ENCODE measurements at regions not wholly inside any gene's neighbourhood (a gene's known extent, or its start where the extent isn't known, plus 50 kb on each side); places are given as distances from the start of the nearest gene placed in this dataset.
"Not testable (repeated sequence)": the region's sequence is repeated elsewhere in the genome, so short reads cannot be mapped to it uniquely, and the experiment has no call there.

DNA sequence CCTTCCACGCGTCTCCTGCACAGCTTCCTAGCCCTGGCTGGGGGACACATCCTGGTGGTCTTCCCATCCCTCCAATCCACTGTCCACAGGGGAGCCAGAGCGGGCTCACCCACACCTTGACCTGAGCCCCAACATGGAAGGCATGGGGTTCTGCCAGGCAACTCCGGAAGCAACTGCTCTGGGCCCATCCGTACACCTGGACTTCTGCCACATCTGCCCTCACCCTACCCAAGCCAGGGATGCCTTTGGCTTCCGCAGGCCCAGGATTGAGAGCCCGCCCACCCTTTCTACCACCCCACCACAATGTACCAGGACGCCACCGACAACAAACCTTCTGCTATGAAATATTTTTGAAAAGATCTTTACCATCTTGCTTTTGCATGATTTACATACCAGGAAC, 89.8 kb downstream of the KCNJ18 start:
- ATAC-seq (ENCODE audit: low read depth) = not testable (repeated sequence)

DNA sequence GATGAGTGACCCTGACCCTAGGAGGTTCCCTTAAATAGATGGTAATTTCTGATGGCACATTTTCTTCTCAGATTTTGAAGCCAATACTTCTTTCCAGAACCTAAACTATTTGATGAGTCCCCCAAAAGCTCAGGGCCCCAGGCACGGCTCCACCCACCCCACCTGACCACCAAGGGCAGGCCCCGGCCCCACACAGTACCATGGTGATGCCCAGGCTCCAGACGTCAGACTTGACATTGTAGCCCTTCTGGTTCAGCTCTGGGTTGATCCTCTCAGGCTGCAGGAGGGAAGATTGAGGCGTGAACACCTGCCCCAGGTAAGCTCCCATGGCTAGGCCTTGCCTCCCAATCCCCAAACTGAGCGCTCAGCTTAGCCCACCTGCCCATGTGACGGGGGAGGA, 90.3 kb downstream of the KCNJ18 start:
- H3K27me3 Mint-ChIP-seq; CTCF ChIA-PET; H3K9me3 Mint-ChIP-seq; intact Hi-C loops (cut with micrococcal nuclease); H3K4me3 Mint-ChIP-seq; H3K4me1 Mint-ChIP-seq; DNase-seq; POLR2A ChIA-PET; H3K27ac Mint-ChIP-seq; ATAC-seq (ENCODE audit: low read depth); H3K36me3 Mint-ChIP-seq (ENCODE audit: low read depth): not testable (repeated sequence)

More for the DNA sequence above, 89.8 kb downstream of the KCNJ18 start:
- POLR2A ChIA-PET; H3K36me3 Mint-ChIP-seq (ENCODE audit: low read depth); H3K4me1 Mint-ChIP-seq; H3K9me3 Mint-ChIP-seq; H3K4me3 Mint-ChIP-seq; DNase-seq; H3K27me3 Mint-ChIP-seq; intact Hi-C loops (cut with micrococcal nuclease); CTCF ChIA-PET; H3K27ac Mint-ChIP-seq: not testable (repeated sequence)

DNA sequence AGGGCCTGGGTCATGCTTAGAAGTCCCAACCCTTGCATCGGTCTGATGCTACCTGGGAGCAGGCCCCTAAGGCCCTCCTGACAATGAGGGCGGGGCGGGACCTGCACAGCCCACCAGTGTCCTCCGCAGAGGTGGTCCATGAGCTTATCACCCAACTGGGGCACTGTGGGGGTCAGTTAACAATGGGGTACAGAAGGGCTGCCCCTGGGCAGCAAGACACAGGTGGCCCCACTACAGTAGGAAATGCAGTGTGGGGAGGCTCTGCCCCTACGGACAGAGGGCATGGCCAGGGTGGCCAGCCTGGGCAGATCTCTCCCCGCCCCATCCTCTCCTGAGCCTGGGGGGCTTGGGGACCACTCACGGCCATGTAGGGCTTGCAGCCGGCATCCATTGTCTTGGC, 90.7 kb downstream of the KCNJ18 start:
- DNase-seq; H3K9me3 Mint-ChIP-seq; CTCF ChIA-PET; H3K4me3 Mint-ChIP-seq; ATAC-seq (ENCODE audit: low read depth); H3K27ac Mint-ChIP-seq; intact Hi-C loops (cut with micrococcal nuclease); H3K4me1 Mint-ChIP-seq; H3K27me3 Mint-ChIP-seq; POLR2A ChIA-PET; H3K36me3 Mint-ChIP-seq (ENCODE audit: low read depth): not testable (repeated sequence)

DNA sequence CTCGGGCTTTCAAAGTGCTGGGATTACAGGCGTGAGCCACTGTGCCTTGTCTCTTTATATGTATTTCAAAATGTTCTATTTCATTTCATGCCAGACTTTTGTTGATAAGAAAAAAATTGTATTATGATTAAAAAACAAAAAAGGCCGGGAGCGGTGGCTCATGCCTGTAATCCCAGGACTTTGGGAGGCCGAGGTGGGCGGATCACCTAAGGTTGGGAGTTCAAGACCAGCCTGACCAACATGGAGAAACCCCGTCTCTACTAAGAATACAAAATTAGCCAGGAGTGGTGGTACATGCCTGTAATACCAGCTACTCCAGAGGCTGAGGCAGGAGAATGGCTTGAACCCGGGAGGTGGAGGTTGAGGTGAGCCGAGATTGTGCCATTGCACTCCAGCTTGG, 121.9 kb downstream of the KCNJ18 start:
- H3K27me3 Mint-ChIP-seq; ATAC-seq (ENCODE audit: low read depth); H3K9me3 Mint-ChIP-seq; DNase-seq; H3K36me3 Mint-ChIP-seq (ENCODE audit: low read depth); POLR2A ChIA-PET; H3K27ac Mint-ChIP-seq; H3K4me1 Mint-ChIP-seq; intact Hi-C loops (cut with micrococcal nuclease); H3K4me3 Mint-ChIP-seq; CTCF ChIA-PET: not testable (repeated sequence)

DNA sequence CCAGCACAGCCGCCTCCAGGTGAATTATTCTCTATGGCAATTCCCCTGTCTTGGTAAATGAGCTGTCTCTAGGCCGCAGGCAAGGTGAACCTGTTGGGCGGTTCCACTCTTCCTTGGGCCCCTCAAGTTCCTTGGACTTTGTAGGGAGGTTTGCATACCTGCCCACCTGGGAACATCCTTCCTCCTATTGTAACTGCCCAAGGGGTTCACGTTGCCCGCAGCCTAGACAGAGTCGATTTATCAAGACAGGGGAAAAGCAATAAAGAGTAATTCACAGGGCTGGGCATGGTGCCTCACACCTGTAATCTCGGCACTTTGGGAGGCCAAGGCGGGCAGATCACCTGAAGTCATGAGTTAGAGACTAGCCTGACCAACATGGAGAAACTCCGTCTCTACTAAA, 122.5 kb downstream of the KCNJ18 start:
- CTCF ChIA-PET = no interaction called here

DNA sequence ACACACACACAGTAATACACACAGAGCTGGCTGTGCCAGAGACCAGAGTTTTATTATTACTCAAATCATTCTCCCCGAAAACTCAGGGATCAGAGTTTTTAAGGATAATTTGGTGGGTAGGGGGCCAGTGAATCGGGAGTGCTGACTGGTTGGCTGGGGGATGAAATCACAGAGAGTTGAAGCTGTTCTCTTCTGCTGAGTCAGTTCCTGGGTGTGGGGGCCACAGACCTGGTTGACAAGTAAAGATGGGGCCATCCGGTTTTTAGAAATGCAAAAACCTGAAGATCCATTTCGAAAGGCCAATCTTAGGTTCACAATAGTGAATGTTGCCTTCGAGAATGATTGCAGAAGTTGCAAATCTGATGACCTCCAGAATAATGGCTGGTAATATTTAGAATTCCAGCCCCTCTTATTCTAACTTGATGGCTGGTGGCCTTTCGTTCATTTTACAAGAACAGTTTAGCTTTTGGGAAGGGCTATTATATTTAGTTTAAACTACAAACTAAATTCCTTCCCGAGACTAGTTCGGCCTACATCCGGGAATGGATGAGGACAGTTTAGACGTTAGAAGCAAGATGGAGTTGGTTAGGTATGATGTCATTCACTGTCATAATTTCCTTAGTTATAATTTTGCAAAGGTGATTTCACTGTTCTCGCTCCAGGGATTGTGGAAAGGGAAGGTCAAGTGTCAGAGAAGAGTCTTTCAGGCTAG, 123.2 kb downstream of the KCNJ18 start:
- Mint-ChIP-seq H3K4me1 (no peaks in the 10 kb centered on the region), H3K36me3 (ENCODE audit: low read depth) (no peaks in the 10 kb centered on the region), H3K27me3 (no peaks in the 10 kb centered on the region), H3K9me3 (peaks cover 3% of the 10 kb centered on the region), H3K4me3 (no peak overlapping the region), H3K27ac (no peak overlapping the region)
- ATAC-seq (ENCODE audit: low read depth) = no peak
- DNase-seq = no peak
- ChIA-PET CTCF (no interaction called here), POLR2A (no interaction called here)
- intact Hi-C loops (cut with micrococcal nuclease) = no loop called here
- TF ChIP-seq, protein P1, sequence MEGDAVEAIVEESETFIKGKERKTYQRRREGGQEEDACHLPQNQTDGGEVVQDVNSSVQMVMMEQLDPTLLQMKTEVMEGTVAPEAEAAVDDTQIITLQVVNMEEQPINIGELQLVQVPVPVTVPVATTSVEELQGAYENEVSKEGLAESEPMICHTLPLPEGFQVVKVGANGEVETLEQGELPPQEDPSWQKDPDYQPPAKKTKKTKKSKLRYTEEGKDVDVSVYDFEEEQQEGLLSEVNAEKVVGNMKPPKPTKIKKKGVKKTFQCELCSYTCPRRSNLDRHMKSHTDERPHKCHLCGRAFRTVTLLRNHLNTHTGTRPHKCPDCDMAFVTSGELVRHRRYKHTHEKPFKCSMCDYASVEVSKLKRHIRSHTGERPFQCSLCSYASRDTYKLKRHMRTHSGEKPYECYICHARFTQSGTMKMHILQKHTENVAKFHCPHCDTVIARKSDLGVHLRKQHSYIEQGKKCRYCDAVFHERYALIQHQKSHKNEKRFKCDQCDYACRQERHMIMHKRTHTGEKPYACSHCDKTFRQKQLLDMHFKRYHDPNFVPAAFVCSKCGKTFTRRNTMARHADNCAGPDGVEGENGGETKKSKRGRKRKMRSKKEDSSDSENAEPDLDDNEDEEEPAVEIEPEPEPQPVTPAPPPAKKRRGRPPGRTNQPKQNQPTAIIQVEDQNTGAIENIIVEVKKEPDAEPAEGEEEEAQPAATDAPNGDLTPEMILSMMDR (IDR thresholded peaks at IDR 0.05) = no peak

More for the DNA sequence above, 122.5 kb downstream of the KCNJ18 start:
- no peaks in the 10 kb centered on the region for H3K36me3 Mint-ChIP-seq (ENCODE audit: low read depth)
- POLR2A ChIA-PET = no interaction called here
- H3K4me1 Mint-ChIP-seq = no peaks in the 10 kb centered on the region
- H3K27me3 Mint-ChIP-seq = no peaks in the 10 kb centered on the region
- intact Hi-C loops (cut with micrococcal nuclease) = no loop called here
- ATAC-seq (ENCODE audit: low read depth) (no peak), DNase-seq (no peak)
- TF ChIP-seq, protein P1 (IDR thresholded peaks at IDR 0.05) = no peak
- H3K9me3 Mint-ChIP-seq = peaks cover 3% of the 10 kb centered on the region
- no peak overlapping the region for H3K27ac Mint-ChIP-seq
- H3K4me3 Mint-ChIP-seq = no peak overlapping the region

DNA sequence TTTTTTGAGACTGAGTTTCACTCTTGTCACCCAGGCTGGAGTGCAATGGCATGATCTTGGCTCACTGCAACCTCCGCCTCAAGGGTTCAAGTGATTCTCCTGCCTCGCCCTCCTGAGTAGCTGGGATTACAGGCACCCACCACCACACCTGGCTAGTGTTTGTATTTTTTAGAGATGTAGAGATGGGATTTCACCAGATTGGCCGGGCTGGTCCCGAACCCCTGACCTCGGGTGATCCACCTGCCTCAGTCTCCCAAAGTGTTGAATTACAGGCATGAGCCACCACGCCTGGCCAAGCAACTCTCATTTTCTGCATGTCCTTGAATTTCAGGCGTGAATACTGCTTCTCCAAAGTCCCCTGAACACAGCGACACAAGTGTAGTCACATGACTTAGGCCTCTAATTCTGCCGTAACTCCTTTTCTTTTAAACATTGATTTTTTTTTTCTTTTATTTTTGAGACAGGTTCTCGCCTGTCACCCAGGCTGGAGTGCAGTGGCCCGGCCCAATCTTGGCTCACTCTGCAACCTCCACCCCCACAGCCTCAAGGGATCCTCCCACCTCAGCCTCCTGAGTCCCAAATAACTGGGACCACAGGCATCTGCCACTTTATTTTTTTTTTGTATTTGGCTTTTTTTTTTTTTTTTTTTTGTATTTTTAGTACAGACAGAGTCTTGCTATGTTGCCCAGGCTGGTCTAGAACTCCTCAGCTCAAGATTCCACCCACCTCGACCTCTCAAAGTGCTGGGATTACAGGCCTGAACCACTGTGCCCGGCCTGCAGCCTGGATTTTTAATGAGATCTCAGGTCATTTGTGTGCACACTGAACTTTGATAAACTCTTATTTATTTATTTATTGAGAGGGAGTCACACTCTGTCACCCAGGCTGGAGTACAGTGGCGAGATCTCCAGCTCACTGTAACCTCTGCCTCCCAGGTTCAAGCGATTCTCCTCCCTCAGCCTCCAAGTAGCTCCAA, 124.6 kb downstream of the KCNJ18 start:
- ChIA-PET POLR2A (no interaction called here), CTCF (no interaction called here)
- H3K4me3 Mint-ChIP-seq = no peak overlapping the region

More for the DNA sequence above, 124.6 kb downstream of the KCNJ18 start:
- H3K9me3 Mint-ChIP-seq = peaks cover 3% of the 10 kb centered on the region
- ATAC-seq (ENCODE audit: low read depth) = no peak
- no peaks in the 10 kb centered on the region for H3K36me3 Mint-ChIP-seq (ENCODE audit: low read depth)
- no peak overlapping the region for H3K27ac Mint-ChIP-seq
- TF ChIP-seq, protein P1 (IDR thresholded peaks at IDR 0.05) = no peak
- H3K27me3 Mint-ChIP-seq = no peaks in the 10 kb centered on the region
- no peaks in the 10 kb centered on the region for H3K4me1 Mint-ChIP-seq
- no peak for DNase-seq
- intact Hi-C loops (cut with micrococcal nuclease) = no loop called here
